Esophagus squamous epithelium (tissue), 4 donors: ENCODE measurements at regions not wholly inside any gene's neighbourhood (a gene's known extent, or its start where the extent isn't known, plus 50 kb on each side); places are given as distances from the start of the nearest gene placed in this dataset.
"Not testable (repeated sequence)": the region's sequence is repeated elsewhere in the genome, so short reads cannot be mapped to it uniquely, and the experiment has no call there.

Source experiments
- CTCF ChIP-seq, 6 experiments: fragments of 450-650 bp in 4 of 6; fragments of 200-600 bp in 2 of 6; sonication (generic) in 2 of 6; IDR thresholded peaks; one replicate each; pipeline ENCODE4 v1.5.1; 2016 to 2019; ENCODE audit warnings: antibody characterized with exemption in 6 of 6, mild to moderate bottlenecking in 4 of 6, moderate library complexity in 4 of 6
- POLR2A ChIP-seq, 4 donors: fragments of 450-650 bp; IDR thresholded peaks; one replicate each; pipeline ENCODE4 v1.6.1; 2017; ENCODE audit warnings: antibody characterized with exemption in 4 of 4, mild to moderate bottlenecking in 4 of 4, moderate library complexity in 3 of 4

GRCh38 chr13:100766570-100766969 is 92.0 kb upstream of the TMTC4 start:
- TF ChIP-seq CTCF, POLR2A (IDR thresholded peaks at IDR 0.05): not testable (repeated sequence)
